GM12864 (cell line): ENCODE measurements at regions not wholly inside any gene's neighbourhood (a gene's known extent, or its start where the extent isn't known, plus 50 kb on each side); places are given as distances from the start of the nearest gene placed in this dataset.

Source experiments
- DNase-seq: peaks from one replicate; pipeline ENCODE4 v3.0.0-alpha.2; 2011; ENCODE audit warnings: low read depth
- H3K4me3 ChIP-seq: 2 replicates; pipeline ENCODE4 v1.5.1; 2011; ENCODE audit warnings: mild to moderate bottlenecking, low read depth, low read length, control low read depth
- TF ChIP-seq, protein P1 (sequence below): IDR thresholded peaks from 2 replicates; pipeline ENCODE4 v1.5.1; 2011; ENCODE audit warnings: low read depth, mild to moderate bottlenecking, moderate library complexity, low read length, control low read depth, inconsistent platforms; ENCODE audit errors: missing control alignments

DNA sequence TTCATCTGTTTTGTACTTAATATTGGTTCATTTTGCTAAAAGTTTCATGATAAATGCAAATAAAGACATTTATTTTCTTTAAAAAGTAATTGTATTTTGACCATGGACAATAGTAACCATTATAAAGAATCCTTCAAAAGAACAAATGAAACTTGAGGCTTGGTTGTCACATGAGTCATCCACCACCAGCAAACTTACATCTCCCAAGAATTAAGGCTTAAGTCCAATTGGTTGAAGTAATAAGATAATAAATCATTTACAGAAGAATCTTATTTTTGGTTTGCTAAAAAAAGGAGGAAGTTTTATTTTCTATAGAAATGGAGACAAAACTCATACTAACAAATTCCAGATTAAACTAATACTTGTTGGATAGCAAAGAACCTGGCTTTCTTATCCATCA, 84.8 kb upstream of the KITLG start:
- no peak for DNase-seq
- no peak overlapping the region for H3K4me3 ChIP-seq
- TF ChIP-seq, protein P1, sequence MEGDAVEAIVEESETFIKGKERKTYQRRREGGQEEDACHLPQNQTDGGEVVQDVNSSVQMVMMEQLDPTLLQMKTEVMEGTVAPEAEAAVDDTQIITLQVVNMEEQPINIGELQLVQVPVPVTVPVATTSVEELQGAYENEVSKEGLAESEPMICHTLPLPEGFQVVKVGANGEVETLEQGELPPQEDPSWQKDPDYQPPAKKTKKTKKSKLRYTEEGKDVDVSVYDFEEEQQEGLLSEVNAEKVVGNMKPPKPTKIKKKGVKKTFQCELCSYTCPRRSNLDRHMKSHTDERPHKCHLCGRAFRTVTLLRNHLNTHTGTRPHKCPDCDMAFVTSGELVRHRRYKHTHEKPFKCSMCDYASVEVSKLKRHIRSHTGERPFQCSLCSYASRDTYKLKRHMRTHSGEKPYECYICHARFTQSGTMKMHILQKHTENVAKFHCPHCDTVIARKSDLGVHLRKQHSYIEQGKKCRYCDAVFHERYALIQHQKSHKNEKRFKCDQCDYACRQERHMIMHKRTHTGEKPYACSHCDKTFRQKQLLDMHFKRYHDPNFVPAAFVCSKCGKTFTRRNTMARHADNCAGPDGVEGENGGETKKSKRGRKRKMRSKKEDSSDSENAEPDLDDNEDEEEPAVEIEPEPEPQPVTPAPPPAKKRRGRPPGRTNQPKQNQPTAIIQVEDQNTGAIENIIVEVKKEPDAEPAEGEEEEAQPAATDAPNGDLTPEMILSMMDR: no peak

DNA sequence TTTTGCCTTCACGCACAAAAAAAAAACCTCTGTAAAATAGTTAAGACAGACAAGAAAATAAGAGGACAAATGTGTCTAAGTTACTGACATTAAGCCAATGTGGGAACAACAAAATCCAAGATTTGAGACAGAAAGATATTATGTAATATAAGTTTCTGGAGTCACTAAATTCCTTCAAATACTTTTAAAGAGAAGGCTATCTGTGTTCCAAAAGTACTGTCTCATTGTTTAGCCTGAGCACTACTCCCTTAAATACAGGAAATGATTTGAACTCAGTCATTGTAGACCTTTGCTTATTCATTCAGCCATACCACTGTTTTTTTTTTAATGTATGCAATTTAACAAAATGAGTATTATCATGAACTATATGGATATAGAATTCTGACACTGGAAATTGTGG, 82.7 kb upstream of the KITLG start:
- TF ChIP-seq, protein P1: no peak
- no peak for DNase-seq
- no peak overlapping the region for H3K4me3 ChIP-seq

DNA sequence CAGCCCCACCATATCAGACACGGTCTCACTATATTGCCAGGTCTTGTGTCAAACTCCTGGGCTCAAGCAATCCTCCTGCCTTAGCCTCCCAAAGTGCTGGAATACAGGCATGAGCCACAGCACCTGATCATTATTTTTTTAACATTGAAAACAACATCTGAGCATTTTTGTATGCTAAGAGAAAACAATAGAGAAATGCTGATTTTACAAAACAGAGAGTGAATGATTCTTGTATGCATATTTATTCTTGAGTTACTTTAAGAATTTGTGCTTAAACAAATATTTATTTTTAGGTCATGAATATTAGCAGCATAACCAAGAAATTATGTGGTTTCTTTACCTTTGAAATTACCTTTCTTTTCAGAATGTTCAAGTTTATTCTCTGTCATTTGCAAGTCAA, 81.8 kb upstream of the KITLG start:
- TF ChIP-seq, protein P1: no peak
- no peak for DNase-seq

DNA sequence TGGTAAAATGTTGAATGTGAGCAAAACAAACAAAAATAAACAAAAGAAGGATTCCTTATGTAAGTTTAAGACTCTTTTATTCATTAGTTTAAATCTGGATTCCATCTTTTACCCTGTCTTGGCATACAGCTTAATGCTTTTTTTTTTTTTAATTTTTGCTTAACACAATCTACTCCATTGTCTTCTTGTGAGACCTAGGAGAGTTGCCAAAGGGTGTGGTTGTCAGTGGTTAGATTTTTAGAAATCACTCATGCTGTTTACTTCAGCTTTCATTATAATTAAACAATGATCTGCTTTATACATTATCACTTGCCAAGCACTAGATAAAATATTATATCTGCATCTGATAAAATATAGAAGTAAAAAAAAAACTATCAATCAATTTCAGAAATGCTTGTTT, 77.7 kb upstream of the KITLG start:
- DNase-seq: no peak
- TF ChIP-seq, protein P1: no peak
- no peak overlapping the region for H3K4me3 ChIP-seq

More for the DNA sequence above, 81.8 kb upstream of the KITLG start:
- H3K4me3 ChIP-seq: no peak overlapping the region

DNA sequence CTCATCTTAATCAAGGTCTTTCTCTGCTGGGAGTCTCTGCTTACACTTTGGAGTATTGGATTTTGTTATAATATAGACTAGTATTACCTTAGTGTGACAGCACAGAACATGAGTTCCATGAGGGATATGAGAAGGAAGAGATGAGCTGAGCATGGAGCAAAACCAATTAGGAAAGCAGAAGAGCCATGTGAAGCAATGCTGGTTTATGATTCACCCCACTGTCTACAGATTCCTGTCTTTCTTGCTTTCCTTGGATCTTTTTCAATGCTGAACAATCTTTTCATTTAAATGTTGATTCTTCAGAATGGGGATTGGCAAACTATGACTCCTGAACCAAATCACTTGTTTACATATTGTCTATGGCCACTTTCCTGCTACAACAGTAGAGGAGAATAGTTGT, 70.4 kb upstream of the KITLG start:
- no peak for DNase-seq
- TF ChIP-seq, protein P1: no peak

DNA sequence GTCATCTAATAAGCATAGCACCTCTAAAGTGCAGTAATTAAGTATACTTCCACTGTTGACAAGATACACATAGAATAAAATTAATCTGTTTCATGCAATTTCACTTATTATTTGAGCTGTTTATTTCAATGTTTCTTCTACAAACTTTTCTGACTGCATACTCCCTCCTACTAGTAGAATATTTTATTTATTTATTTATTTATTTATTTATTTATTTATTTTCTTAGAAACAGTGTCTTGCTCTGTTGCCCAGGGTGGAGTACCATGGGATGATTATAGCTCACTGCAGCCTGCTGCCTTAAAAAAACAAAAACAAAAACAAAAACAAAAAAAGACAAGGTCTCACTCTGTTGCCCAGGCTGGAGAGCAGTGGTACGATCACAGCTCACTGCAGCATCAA, 68.4 kb upstream of the KITLG start:
- H3K4me3 ChIP-seq: no peak overlapping the region
- DNase-seq: no peak
- TF ChIP-seq, protein P1: no peak

More for the DNA sequence above, 70.4 kb upstream of the KITLG start:
- no peak overlapping the region for H3K4me3 ChIP-seq

DNA sequence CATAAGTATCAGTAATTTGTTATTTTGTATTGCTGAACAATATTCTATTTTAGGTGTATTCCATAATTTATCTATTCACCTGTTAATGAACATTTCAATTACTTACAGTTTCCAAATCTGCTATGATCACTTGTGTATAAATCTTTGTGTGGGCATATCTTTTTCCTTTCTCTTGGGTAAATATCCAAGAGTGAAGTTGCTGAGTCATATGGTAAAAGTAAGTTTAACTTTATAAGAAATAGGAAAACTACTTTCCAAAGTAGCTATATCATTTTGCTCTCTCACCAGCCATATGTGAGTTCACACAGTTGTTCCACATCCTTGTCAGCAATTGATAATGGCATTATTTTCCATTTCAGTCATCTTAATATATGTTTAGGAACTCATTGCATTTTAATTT, 66.6 kb upstream of the KITLG start:
- no peak for DNase-seq

More for the DNA sequence above, 66.6 kb upstream of the KITLG start:
- TF ChIP-seq, protein P1: no peak
- no peak overlapping the region for H3K4me3 ChIP-seq
